Osteocyte (in vitro differentiated cells): ENCODE measurements at regions not wholly inside any gene's neighbourhood (a gene's known extent, or its start where the extent isn't known, plus 50 kb on each side); places are given as distances from the start of the nearest gene placed in this dataset.
A peak's percentile ranks its signal among the peaks of the same experiment; 100 is the strongest.

Source experiments
- DNase-seq: peaks from one replicate; pipeline ENCODE4 v3.0.0; 2021; ENCODE audit warnings: mixed read lengths; ENCODE audit not compliant: unreplicated experiment; ENCODE audit errors: extremely low spot score
- H3K27ac Mint-ChIP-seq: one replicate; pipeline ENCODE4 v1.8.0; 2021; ENCODE audit warnings: mild to moderate bottlenecking, mixed read lengths; ENCODE audit not compliant: unreplicated experiment
- H3K27me3 Mint-ChIP-seq: one replicate; pipeline ENCODE4 v1.8.0; 2021; ENCODE audit warnings: mixed read lengths; ENCODE audit not compliant: unreplicated experiment
- H3K36me3 Mint-ChIP-seq: one replicate; pipeline ENCODE4 v1.8.0; 2021; ENCODE audit warnings: mixed read lengths; ENCODE audit not compliant: unreplicated experiment
- H3K4me1 Mint-ChIP-seq: one replicate; pipeline ENCODE4 v1.8.0; 2021; ENCODE audit warnings: mixed read lengths; ENCODE audit not compliant: unreplicated experiment
- H3K4me3 Mint-ChIP-seq: one replicate; pipeline ENCODE4 v1.8.0; 2021; ENCODE audit warnings: mild to moderate bottlenecking, moderate library complexity, mixed read lengths; ENCODE audit not compliant: unreplicated experiment
- H3K9me3 Mint-ChIP-seq: one replicate; pipeline ENCODE4 v1.8.0; 2021; ENCODE audit warnings: mixed read lengths; ENCODE audit not compliant: unreplicated experiment
- CTCF ChIP-seq: fragments of 200-600 bp; sonication (generic); IDR thresholded peaks from 2 replicates; pipeline ENCODE4 v1.5.0; 2021; ENCODE audit warnings: antibody characterized with exemption, mild to moderate bottlenecking, moderate library complexity

- peak overlapping the region; percentile 35 for H3K27ac Mint-ChIP-seq
- H3K36me3 Mint-ChIP-seq = peaks cover 5% of the 10 kb centered on the region
- peak overlapping the region; percentile 27 for H3K4me3 Mint-ChIP-seq
- no peak for DNase-seq
- no peak for TF ChIP-seq CTCF
- peaks cover 12% of the 10 kb centered on the region for H3K4me1 Mint-ChIP-seq
- H3K9me3 Mint-ChIP-seq = peaks cover 15% of the 10 kb centered on the region
- no peaks in the 10 kb centered on the region for H3K27me3 Mint-ChIP-seq
Measured at GRCh38 chr10:31179091-31179680, 139.8 kb upstream of the ZEB1 start.

DNA sequence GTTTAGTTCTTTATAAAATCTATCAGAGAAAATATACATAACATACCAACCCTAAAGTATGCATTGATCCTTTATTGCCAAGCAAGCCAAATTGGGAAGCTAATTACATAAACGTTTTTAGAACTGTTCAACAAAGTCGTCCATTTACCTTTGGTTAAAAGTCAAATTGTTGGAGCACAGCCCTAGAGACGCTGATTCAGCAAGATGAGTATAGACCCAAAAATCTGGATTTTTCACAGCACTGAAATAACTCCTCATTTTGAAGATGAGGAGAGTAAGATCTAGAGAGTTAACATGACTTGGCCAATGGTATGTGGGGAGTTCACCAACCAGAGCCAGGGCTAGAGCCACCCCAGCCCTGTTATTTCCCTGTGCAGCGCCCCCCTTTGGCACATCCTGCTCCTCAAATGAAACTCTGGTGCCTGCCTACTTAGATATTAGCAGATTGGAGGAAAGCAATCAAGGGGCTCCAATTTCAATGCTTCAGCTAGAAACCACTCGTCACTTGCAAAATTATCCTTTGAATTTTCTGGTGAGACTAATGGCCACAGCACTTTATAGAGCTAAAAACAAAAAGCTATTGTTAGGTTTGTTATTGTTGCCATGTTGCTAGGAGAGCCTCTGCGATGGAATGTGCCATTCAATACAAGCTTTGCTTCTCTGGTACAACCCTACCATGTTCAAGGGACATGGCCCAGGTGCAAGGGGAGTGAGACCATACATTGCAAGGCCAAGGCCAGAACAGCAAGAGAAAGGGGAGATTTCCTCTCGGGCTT is 132.6 kb upstream of the ZEB1 start:
- DNase-seq = no peak
- H3K4me1 Mint-ChIP-seq = peaks cover 13% of the 10 kb centered on the region
- no peaks in the 10 kb centered on the region for H3K27me3 Mint-ChIP-seq
- no peak for TF ChIP-seq CTCF
- H3K4me3 Mint-ChIP-seq = no peak overlapping the region
- no peaks in the 10 kb centered on the region for H3K9me3 Mint-ChIP-seq
- H3K36me3 Mint-ChIP-seq = no peaks in the 10 kb centered on the region
- peak overlapping the region; percentile 18 for H3K27ac Mint-ChIP-seq

DNA sequence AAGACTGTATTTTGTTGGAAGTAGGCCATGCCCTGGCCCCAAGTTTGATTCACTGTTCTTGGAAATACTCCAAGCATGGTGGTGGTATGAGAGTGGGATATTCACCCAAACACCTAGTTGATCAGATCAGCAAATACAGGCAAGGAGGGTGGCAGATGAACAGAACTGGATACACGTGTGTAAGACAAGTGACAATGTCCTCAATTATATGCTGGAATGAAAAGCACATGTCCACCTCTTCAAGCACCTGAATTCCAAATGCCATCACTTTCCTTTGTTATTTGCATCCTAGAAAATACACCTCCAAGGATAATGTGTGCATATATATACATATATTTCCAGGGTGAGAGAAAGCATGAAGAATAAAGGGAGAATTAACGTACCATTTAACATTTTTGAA is 131.8 kb upstream of the ZEB1 start:
- H3K27me3 Mint-ChIP-seq = no peaks in the 10 kb centered on the region
- no peak overlapping the region for H3K4me3 Mint-ChIP-seq
- no peak for TF ChIP-seq CTCF
- peaks cover 13% of the 10 kb centered on the region for H3K4me1 Mint-ChIP-seq
- H3K27ac Mint-ChIP-seq = no peak overlapping the region
- H3K36me3 Mint-ChIP-seq = no peaks in the 10 kb centered on the region
- DNase-seq = no peak
- no peaks in the 10 kb centered on the region for H3K9me3 Mint-ChIP-seq

DNA sequence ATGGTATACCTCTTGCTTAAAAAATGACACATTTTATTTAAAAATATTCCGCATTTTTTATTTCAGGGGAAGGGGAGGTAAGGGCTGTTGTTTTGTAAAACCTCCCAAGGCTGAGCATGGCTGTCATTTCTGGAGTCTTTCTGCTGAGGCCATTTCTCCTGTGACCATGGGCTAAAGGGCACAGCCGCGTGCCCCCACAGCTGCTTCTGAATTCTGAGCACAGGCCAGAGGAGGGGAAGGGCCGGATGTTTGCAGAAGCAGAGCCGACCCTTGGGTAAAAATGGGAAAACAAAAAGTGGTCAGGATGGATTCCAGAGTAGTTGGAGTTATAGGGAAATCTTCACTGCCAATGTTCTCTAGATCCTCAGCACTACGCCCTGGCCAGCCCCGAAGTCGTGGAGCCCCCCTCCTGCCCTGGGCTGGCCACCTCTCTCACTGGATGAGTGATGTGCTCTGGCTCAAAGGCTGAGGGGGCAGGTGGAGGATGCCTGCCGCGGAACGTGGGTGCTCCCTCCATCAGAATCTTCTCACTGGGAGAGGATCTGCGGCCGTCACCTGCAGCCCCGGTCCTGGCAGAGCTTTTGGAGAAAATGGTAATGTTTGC is 131.3 kb upstream of the ZEB1 start:
- no peak for DNase-seq

More for the DNA sequence above, 131.3 kb upstream of the ZEB1 start:
- no peak for TF ChIP-seq CTCF
- H3K4me3 Mint-ChIP-seq = no peak overlapping the region
- no peaks in the 10 kb centered on the region for H3K9me3 Mint-ChIP-seq
- no peak overlapping the region for H3K27ac Mint-ChIP-seq
- H3K4me1 Mint-ChIP-seq = peaks cover 13% of the 10 kb centered on the region
- H3K27me3 Mint-ChIP-seq = no peaks in the 10 kb centered on the region
- no peaks in the 10 kb centered on the region for H3K36me3 Mint-ChIP-seq
